GM12878 (cell line): ENCODE measurements at regions not wholly inside any gene's neighbourhood (a gene's known extent, or its start where the extent isn't known, plus 50 kb on each side); places are given as distances from the start of the nearest gene placed in this dataset.

Experiments used
- PKNOX1 ChIP-seq: fragments of 450-650 bp; IDR thresholded peaks from 2 replicates; pipeline ENCODE4 v1.6.1; 2016; ENCODE audit warnings: mild to moderate bottlenecking
- RB1 ChIP-seq: fragments of 450-650 bp; formaldehyde crosslinking; IDR thresholded peaks from 2 replicates; pipeline ENCODE4 v1.6.1; 2017; ENCODE audit warnings: mild to moderate bottlenecking, borderline replicate concordance
- ZBTB4 ChIP-seq: fragments of 450-650 bp; formaldehyde crosslinking; IDR thresholded peaks from 2 replicates; pipeline ENCODE4 v1.4.0; 2022; ENCODE audit warnings: mild to moderate bottlenecking, moderate library complexity
- ZNF592 ChIP-seq: fragments of 450-650 bp; IDR thresholded peaks from 2 replicates; pipeline ENCODE4 v1.6.1; 2017; ENCODE audit warnings: mild to moderate bottlenecking, moderate library complexity

GRCh38 chr18:78816916-78817315 is 162.7 kb upstream of the SALL3 start (continued):
- TF ChIP-seq ZBTB4 (CRISPR knock-in tag) (no peak), PKNOX1 (no peak), RB1 (no peak), ZNF592 (no peak)
